ENCODE measurements at regions not wholly inside any gene's neighbourhood (a gene's known extent, or its start where the extent isn't known, plus 50 kb on each side); places are given as distances from the start of the nearest gene placed in this dataset.

DNA sequence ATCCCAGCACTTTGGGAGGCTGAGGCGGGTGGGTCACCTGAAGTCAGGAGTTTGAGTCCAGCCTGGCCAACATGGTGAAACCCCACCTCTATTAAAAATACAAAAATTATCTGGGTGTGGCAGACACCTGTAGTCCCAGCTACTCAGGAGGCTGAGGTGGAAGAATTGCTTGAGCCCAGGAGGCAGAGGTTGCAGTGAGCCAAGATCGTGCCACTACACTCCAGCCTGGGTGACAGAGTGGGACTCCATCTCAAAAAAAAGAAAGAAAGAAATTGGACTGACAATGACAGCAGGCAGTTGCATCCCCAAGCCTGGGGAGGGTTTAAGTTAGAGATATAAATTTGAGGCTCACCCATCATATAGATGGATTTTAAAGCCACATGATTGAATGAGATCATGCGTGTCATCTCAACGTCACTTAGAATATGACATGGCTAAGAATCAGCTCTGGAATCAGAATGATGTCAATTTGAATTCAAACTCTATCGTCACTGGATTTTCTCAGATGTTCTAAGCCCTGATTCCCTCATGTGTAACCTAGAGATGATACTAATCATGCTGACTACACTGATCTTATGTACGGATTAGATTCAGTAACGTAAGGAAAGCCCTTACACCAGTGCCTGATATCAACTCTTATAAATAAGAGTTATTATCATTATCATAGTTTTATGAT is 534.0 kb upstream of the JARID2 start:
- TF ChIP-seq GATA2 (IDR thresholded peaks at IDR 0.05; ENCODE audit: low read depth, low read length), result no peak
- no peak for TF ChIP-seq GATA3 (IDR thresholded peaks at IDR 0.05; ENCODE audit: low read depth, low read length)
